Peyer's patch (tissue), 4 donors: ENCODE measurements at regions not wholly inside any gene's neighbourhood (a gene's known extent, or its start where the extent isn't known, plus 50 kb on each side); places are given as distances from the start of the nearest gene placed in this dataset.

Source experiments
- DNase-seq, 3 donors: peaks; one replicate each; pipeline ENCODE4 v3.0.0-alpha.2; 2017 to 2019
- H3K27ac ChIP-seq, 4 donors: fragments of 200-600 bp; sonication (generic); one replicate each; pipeline ENCODE4 v1.5.1; 2016 to 2019
- H3K27me3 ChIP-seq, 2 donors: fragments of 200-600 bp; sonication (generic); one replicate each; pipeline ENCODE4 v1.5.1; 2019
- H3K36me3 ChIP-seq, 3 donors: fragments of 200-600 bp; sonication (generic); one replicate each; pipeline ENCODE4 v1.5.1; 2016 to 2019
- H3K4me1 ChIP-seq, 4 donors: fragments of 200-600 bp; sonication (generic); one replicate each; pipeline ENCODE4 v1.5.1; 2016 to 2019
- H3K4me3 ChIP-seq, 4 donors: fragments of 200-600 bp; sonication (generic); 1 replicate in 3 of 4; 2 replicates in 1 of 4; pipeline ENCODE4 v1.5.1; 2016 to 2019; ENCODE audit warnings: mild to moderate bottlenecking in 1 of 4
- H3K9me3 ChIP-seq, 4 donors: fragments of 200-600 bp; sonication (generic); one replicate each; pipeline ENCODE4 v1.5.1; 2016 to 2019; ENCODE audit warnings: mild to moderate bottlenecking in 1 of 4
- CTCF ChIP-seq, 6 experiments: fragments of 450-650 bp in 4 of 6; fragments of 200-600 bp in 2 of 6; sonication (generic) in 1 of 6; IDR thresholded peaks; one replicate each; pipeline ENCODE4 v1.5.1; 2017 to 2019; ENCODE audit warnings: antibody characterized with exemption in 6 of 6, mild to moderate bottlenecking in 3 of 6, moderate library complexity in 1 of 6
- POLR2A ChIP-seq, 2 donors: fragments of 450-650 bp; IDR thresholded peaks; one replicate each; pipeline ENCODE4 v1.5.1; 2017; ENCODE audit warnings: antibody characterized with exemption in 2 of 2, mild to moderate bottlenecking in 2 of 2, moderate library complexity in 2 of 2

GRCh38 chr5:104062621-104063377, 500.2 kb upstream of the NUDT12 start:
- no peaks in the 10 kb centered on the region for H3K27me3 ChIP-seq
- no peak overlapping the region for H3K4me3 ChIP-seq
- H3K4me1 ChIP-seq = no peaks in the 10 kb centered on the region
- no peak for DNase-seq
- H3K27ac ChIP-seq = no peak overlapping the region
- no peaks in the 10 kb centered on the region for H3K36me3 ChIP-seq
- no peaks in the 10 kb centered on the region for H3K9me3 ChIP-seq
- TF ChIP-seq CTCF (IDR thresholded peaks at IDR 0.05) = no peak
- TF ChIP-seq POLR2A (IDR thresholded peaks at IDR 0.05) = no peak

GRCh38 chr5:104061707-104062106, 499.1 kb upstream of the NUDT12 start:
- DNase-seq = no peak
- no peaks in the 10 kb centered on the region for H3K4me1 ChIP-seq
- no peak for TF ChIP-seq CTCF (IDR thresholded peaks at IDR 0.05)
- no peak for TF ChIP-seq POLR2A (IDR thresholded peaks at IDR 0.05)
- H3K9me3 ChIP-seq = no peaks in the 10 kb centered on the region
- H3K27ac ChIP-seq = no peak overlapping the region
- no peaks in the 10 kb centered on the region for H3K36me3 ChIP-seq
- H3K4me3 ChIP-seq = no peak overlapping the region
- H3K27me3 ChIP-seq = no peaks in the 10 kb centered on the region

GRCh38 chr5:104053353-104053649, 490.7 kb upstream of the NUDT12 start:
- TF ChIP-seq POLR2A (IDR thresholded peaks at IDR 0.05) (no peak), CTCF (IDR thresholded peaks at IDR 0.05) (no peak)
- Histone ChIP-seq H3K9me3 (no peaks in the 10 kb centered on the region), H3K27ac (no peak overlapping the region), H3K36me3 (no peaks in the 10 kb centered on the region), H3K27me3 (no peaks in the 10 kb centered on the region), H3K4me1 (no peaks in the 10 kb centered on the region), H3K4me3 (no peak overlapping the region)
- no peak for DNase-seq

- Histone ChIP-seq H3K27me3 (no peaks in the 10 kb centered on the region), H3K36me3 (no peaks in the 10 kb centered on the region), H3K9me3 (no peaks in the 10 kb centered on the region), H3K27ac (no peak overlapping the region), H3K4me3 (no peak overlapping the region), H3K4me1 (no peaks in the 10 kb centered on the region)
- no peak for TF ChIP-seq POLR2A (IDR thresholded peaks at IDR 0.05)
- no peak for TF ChIP-seq CTCF (IDR thresholded peaks at IDR 0.05)
- DNase-seq = no peak
These were observed 490.2 kb upstream of the NUDT12 start for GRCh38 chr5:104052558-104053352.

GRCh38 chr5:104050436-104050835, 487.8 kb upstream of the NUDT12 start:
- TF ChIP-seq POLR2A (IDR thresholded peaks at IDR 0.05) = no peak
- no peak for TF ChIP-seq CTCF (IDR thresholded peaks at IDR 0.05)
- Histone ChIP-seq H3K4me1 (no peaks in the 10 kb centered on the region), H3K27ac (no peak overlapping the region)

More at GRCh38 chr5:104050436-104050835, 487.8 kb upstream of the NUDT12 start:
- DNase-seq = no peak
- Histone ChIP-seq H3K27me3 (no peaks in the 10 kb centered on the region), H3K4me3 (no peak overlapping the region), H3K36me3 (no peaks in the 10 kb centered on the region), H3K9me3 (no peaks in the 10 kb centered on the region)
